Uterus (tissue), 3 donors: ENCODE measurements at regions not wholly inside any gene's neighbourhood (a gene's known extent, or its start where the extent isn't known, plus 50 kb on each side); places are given as distances from the start of the nearest gene placed in this dataset.
A peak's percentile ranks its signal among the peaks of the same experiment; 100 is the strongest.

Experiments used
- DNase-seq, 2 donors: peaks; one replicate each; pipeline ENCODE4 v3.0.0-alpha.2; 2019 to 2020
- H3K27ac ChIP-seq, 2 donors: fragments of 200-600 bp; sonication (generic); 1 replicate in 1 of 2; 2 replicates in 1 of 2; pipeline ENCODE4 v1.5.1; 2016 to 2018
- H3K27me3 ChIP-seq, 2 donors: fragments of 200-600 bp; sonication (generic); one replicate each; pipeline ENCODE4 v1.5.1; 2018 to 2019; ENCODE audit warnings: control low read depth in 1 of 2
- H3K36me3 ChIP-seq, 2 donors: fragments of 200-600 bp; sonication (generic); one replicate each; pipeline ENCODE4 v1.5.1; 2019; ENCODE audit warnings: control low read depth in 1 of 2
- H3K4me1 ChIP-seq, 2 donors: fragments of 200-600 bp; sonication (generic); one replicate each; pipeline ENCODE4 v1.5.1; 2018 to 2019; ENCODE audit warnings: control low read depth in 1 of 2
- H3K4me3 ChIP-seq, 2 donors: fragments of 200-600 bp; sonication (generic); 1 replicate in 1 of 2; 2 replicates in 1 of 2; pipeline ENCODE4 v1.5.1; 2018 to 2019; ENCODE audit warnings: mild to moderate bottlenecking in 1 of 2
- H3K9me3 ChIP-seq, 2 donors: fragments of 200-600 bp; sonication (generic); one replicate each; pipeline ENCODE4 v1.5.1; 2019; ENCODE audit warnings: control low read depth in 1 of 2
- POLR2A ChIP-seq, 2 donors: fragments of 450-650 bp; IDR thresholded peaks; one replicate each; pipeline ENCODE4 v1.6.1; 2016; ENCODE audit warnings: antibody characterized with exemption in 2 of 2, mild to moderate bottlenecking in 1 of 2, moderate library complexity in 1 of 2
- intact Hi-C: fragments of 100-400 bp; cut with DNase I; formaldehyde crosslinking; loops from one replicate; pipeline ENCODE4 v1.15.1; 2023; ENCODE audit warnings: low total_unique reads
- TF ChIP-seq, protein P1 (sequence below), 4 experiments: fragments of 200-600 bp in 2 of 4; fragments of 450-650 bp in 2 of 4; sonication (generic) in 2 of 4; IDR thresholded peaks; one replicate each; pipeline ENCODE4 v1.5.1; 2016 to 2019; ENCODE audit warnings: antibody characterized with exemption in 4 of 4, mild to moderate bottlenecking in 2 of 4, moderate library complexity in 1 of 4
- donor health status: DM: yes; HTN: yes; CAD: no.

DNA sequence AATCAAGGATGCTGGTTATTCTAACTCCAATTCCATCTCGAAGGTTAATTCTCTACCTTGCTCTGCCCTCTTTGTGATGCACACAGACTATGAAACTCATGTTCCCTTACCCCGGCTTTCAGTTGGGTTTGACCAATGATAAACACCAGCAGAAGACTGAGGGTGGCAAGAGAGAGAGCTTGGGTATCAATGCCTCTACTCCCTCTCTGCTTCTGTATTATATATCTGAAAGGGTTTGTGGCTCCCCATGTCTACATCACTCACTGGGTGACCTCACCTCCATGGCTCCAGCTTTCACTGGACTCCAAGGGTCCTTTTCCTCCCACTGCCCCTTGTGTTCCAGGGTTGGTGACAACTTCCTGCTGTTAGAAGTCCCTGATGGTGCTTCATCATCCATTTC is 659.0 kb upstream of the TBX3 start:
- Histone ChIP-seq H3K9me3 (no peaks in the 10 kb centered on the region), H3K36me3 (no peaks in the 10 kb centered on the region), H3K27me3 (no peaks in the 10 kb centered on the region), H3K4me3 (no peak overlapping the region), H3K27ac (no peak overlapping the region), H3K4me1 (no peaks in the 10 kb centered on the region)
- TF ChIP-seq POLR2A (IDR thresholded peaks at IDR 0.05): no peak
- TF ChIP-seq, protein P1, sequence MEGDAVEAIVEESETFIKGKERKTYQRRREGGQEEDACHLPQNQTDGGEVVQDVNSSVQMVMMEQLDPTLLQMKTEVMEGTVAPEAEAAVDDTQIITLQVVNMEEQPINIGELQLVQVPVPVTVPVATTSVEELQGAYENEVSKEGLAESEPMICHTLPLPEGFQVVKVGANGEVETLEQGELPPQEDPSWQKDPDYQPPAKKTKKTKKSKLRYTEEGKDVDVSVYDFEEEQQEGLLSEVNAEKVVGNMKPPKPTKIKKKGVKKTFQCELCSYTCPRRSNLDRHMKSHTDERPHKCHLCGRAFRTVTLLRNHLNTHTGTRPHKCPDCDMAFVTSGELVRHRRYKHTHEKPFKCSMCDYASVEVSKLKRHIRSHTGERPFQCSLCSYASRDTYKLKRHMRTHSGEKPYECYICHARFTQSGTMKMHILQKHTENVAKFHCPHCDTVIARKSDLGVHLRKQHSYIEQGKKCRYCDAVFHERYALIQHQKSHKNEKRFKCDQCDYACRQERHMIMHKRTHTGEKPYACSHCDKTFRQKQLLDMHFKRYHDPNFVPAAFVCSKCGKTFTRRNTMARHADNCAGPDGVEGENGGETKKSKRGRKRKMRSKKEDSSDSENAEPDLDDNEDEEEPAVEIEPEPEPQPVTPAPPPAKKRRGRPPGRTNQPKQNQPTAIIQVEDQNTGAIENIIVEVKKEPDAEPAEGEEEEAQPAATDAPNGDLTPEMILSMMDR (IDR thresholded peaks at IDR 0.05): no peak
- intact Hi-C loops: no loop called here
- DNase-seq: no peak

DNA sequence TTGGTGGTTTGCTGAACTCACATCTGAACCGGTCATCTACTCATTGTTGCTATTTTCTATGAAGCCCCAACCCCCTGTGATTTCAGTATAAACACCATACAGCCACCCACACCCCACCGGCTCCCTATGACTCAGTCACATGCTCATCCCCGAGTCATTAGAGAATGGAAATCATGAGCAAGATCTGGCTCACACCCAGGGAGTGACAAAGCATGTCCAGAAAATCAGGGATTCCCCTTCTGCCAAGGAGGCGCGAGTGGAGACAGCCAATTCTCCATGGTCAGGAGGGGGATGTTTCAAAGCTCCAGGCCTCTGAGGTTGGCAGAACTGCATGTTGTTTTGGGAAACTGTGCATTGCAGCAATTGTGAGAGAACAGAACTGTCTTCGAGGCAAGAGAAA is 657.5 kb upstream of the TBX3 start:
- DNase-seq: peak; percentile 82 to 93
- Histone ChIP-seq H3K4me3 (no peak overlapping the region), H3K27ac (peak overlapping the region; percentile 64 to 67), H3K27me3 (no peaks in the 10 kb centered on the region), H3K9me3 (no peaks in the 10 kb centered on the region), H3K36me3 (no peaks in the 10 kb centered on the region), H3K4me1 (no peaks in the 10 kb centered on the region)
- no peak for TF ChIP-seq POLR2A (IDR thresholded peaks at IDR 0.05)
- TF ChIP-seq, protein P1 (IDR thresholded peaks at IDR 0.05): no peak
- intact Hi-C loops: no loop called here

DNA sequence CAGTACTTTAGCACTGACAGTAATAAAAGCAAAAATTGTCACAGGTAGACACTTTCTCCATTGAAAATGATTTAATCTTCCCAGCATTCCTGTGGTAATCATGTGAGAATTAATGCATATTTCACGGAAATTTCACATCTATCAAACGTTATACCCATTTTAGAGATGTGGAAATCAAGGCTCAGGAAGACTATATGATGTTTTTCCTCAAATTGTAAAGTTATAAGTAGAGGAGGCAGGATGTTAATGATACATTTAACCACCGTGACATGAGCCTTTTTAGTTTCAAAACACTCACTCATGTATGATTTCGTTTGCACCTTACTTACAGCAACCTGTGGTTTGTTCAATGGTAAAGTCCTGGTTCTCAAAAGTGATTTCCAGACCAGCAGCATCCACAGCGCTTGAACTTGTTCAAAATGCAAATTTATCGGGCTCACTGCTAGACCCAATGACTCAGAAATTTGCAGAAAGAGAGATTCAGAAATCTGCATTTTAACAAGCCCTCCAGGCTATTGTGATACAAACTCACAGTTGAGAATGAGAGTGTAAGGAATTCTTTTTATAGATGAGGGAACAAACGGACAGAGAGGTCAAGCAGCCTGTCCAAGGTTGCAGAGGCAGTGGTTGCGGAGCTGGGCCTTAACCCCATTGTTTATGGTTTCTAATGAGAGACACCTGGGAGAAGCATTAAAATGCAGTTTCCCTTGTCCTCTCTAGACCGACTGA is 654.8 kb upstream of the TBX3 start:
- H3K4me1 ChIP-seq: no peaks in the 10 kb centered on the region
- DNase-seq: no peak
- H3K36me3 ChIP-seq: no peaks in the 10 kb centered on the region
- H3K27ac ChIP-seq: no peak overlapping the region
- H3K27me3 ChIP-seq: no peaks in the 10 kb centered on the region
- H3K4me3 ChIP-seq: no peak overlapping the region
- H3K9me3 ChIP-seq: no peaks in the 10 kb centered on the region
- intact Hi-C loops: no loop called here
- TF ChIP-seq, protein P1 (IDR thresholded peaks at IDR 0.05): no peak
- no peak for TF ChIP-seq POLR2A (IDR thresholded peaks at IDR 0.05)

DNA sequence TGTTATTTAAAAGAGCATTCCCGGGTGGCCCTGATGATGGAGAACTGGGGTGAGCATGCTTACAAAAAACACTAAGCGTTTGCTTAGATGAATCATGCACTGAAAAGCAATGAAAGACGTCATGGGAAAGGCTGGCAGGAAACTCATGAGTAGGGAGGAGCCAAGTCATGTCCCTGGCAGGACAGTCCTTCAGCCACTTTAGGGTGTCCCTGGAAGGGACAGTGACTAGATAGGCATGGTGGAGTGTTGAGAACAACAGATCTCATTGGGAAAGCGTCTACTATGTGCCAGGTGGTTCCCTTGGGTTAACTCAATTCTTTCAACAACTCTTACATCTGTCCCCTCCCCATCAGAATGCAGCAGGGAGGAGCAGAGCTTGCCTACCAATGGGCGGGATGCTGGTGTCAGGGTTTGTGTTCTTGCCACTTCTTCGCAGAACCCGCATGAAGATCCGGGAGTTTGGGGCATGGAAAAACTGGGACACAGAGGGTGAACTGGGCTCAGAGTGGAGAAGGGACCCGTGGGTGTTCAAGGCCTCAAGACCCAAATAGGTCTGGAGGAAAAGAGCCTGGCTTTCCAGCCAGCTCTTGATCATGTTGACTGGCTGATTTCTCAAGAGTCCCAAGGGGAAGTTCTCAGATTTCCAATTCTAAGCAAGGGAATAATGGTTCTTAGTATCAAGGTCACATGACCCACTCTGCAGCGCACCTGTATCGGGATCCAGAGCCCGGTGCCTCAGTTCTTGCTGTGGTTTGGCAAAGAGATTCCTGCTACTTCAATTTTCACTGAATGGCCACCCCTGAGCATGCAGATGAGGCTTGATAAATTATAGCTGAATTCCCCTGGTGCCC is 653.9 kb upstream of the TBX3 start:
- Histone ChIP-seq H3K4me1 (no peaks in the 10 kb centered on the region), H3K9me3 (no peaks in the 10 kb centered on the region), H3K27ac (peak overlapping the region in 1 of 2 donors; percentile 57), H3K36me3 (no peaks in the 10 kb centered on the region), H3K27me3 (no peaks in the 10 kb centered on the region), H3K4me3 (no peak overlapping the region)
- TF ChIP-seq, protein P1 (IDR thresholded peaks at IDR 0.05): no peak
- DNase-seq: peak; percentile 42 to 68
- intact Hi-C loops: no loop called here

DNA sequence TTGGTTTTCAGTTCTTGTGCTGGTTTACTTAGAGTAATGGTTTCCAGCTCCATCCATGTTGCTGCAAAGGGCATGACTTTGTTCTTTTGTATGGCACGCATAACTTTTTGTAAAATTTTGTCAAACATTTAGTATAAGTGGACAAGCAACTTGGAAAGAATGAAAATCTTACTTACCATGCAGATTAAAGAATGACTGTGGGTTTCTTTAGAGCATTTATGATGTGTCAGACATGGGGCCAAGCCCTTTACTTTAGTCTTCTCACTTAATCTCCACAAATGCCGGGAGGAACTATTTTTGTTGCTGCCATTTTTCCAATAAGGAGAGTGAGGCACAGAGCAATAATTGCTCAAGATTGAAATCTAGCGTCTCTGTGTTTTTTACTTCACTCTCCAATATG is 652.5 kb upstream of the TBX3 start:
- H3K4me3 ChIP-seq: no peak overlapping the region
- H3K27ac ChIP-seq: no peak overlapping the region
- intact Hi-C loops: no loop called here
- no peaks in the 10 kb centered on the region for H3K27me3 ChIP-seq
- TF ChIP-seq POLR2A (IDR thresholded peaks at IDR 0.05): no peak
- TF ChIP-seq, protein P1 (IDR thresholded peaks at IDR 0.05): no peak
- no peak for DNase-seq
- no peaks in the 10 kb centered on the region for H3K36me3 ChIP-seq
- no peaks in the 10 kb centered on the region for H3K9me3 ChIP-seq
- H3K4me1 ChIP-seq: no peaks in the 10 kb centered on the region
